GM13977 (cell line): ENCODE measurements at regions not wholly inside any gene's neighbourhood (a gene's known extent, or its start where the extent isn't known, plus 50 kb on each side); places are given as distances from the start of the nearest gene placed in this dataset.

Experiments
- DNase-seq: peaks from one replicate; pipeline ENCODE4 v3.0.0; 2012; ENCODE audit warnings: low spot score
- CTCF ChIP-seq: IDR thresholded peaks from 2 replicates; pipeline ENCODE4 v1.5.1; 2012; ENCODE audit warnings: mild to moderate bottlenecking, control low read depth; ENCODE audit not compliant: insufficient read depth; ENCODE audit errors: extremely low read depth, missing control alignments
- in situ Hi-C: fragments of 300-500 bp; cut with MboI; formaldehyde crosslinking; loops from one replicate; pipeline ENCODE4 v1.12.0; 2022; ENCODE audit warnings: low sequenced_read_pairs, low pct_unique_long_range_greater_than_20kb, mixed read lengths, inconsistent platforms; ENCODE audit not compliant: unreplicated experiment

- TF ChIP-seq CTCF: no peak
- in situ Hi-C loops: no loop called here
Observed at GRCh38 chr4:178453057-178453456, 1010.8 kb upstream of the AGA start.

GRCh38 chr4:178457286-178457685 is 1015.0 kb upstream of the AGA start:
- TF ChIP-seq CTCF: no peak
- DNase-seq: no peak
- in situ Hi-C loops: no loop called here

More at GRCh38 chr4:178453057-178453456, 1010.8 kb upstream of the AGA start:
- no peak for DNase-seq

- DNase-seq: no peak
- in situ Hi-C loops: no loop called here
- no peak for TF ChIP-seq CTCF
Observed at GRCh38 chr4:178462710-178463109, 1020.5 kb upstream of the AGA start.

- no peak for DNase-seq
- no peak for TF ChIP-seq CTCF
- in situ Hi-C loops: no loop called here
Observed at GRCh38 chr4:178463747-178464146, 1021.5 kb upstream of the AGA start.

- TF ChIP-seq CTCF: no peak
- in situ Hi-C loops: no loop called here
- no peak for DNase-seq
Observed at GRCh38 chr4:178470996-178471784, 1029.0 kb upstream of the AGA start.

DNA sequence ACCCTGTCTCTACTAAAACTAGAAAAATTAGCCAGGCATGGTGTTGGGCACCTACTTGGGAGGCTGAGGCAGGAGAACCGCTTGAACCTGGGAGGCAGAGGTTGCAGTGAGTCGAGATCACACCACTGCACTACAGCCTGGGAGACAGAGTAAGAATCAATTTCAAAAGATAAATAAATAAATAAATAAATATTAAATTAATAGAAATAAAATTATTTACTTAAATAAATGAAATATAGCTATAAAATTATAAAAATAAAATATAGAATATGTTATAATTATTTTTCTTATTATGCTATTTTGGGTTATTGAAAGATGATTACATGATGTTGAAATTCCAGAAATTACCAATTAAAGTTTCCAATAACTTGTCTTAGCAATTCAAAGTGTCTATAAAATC is 1029.8 kb upstream of the AGA start:
- in situ Hi-C loops: no loop called here
- no peak for DNase-seq
- TF ChIP-seq CTCF: no peak
